HEK293T (cell line): ENCODE measurements at regions not wholly inside any gene's neighbourhood (a gene's known extent, or its start where the extent isn't known, plus 50 kb on each side); places are given as distances from the start of the nearest gene placed in this dataset.

ENCODE experiments used
- ARNT ChIP-seq: fragments of 450-650 bp; IDR thresholded peaks from 2 replicates; pipeline ENCODE4 v1.6.1; 2017; ENCODE audit warnings: mild to moderate bottlenecking
- FOXM1 ChIP-seq: fragments of 450-650 bp; IDR thresholded peaks from 2 replicates; pipeline ENCODE4 v1.6.1; 2017; ENCODE audit warnings: mild to moderate bottlenecking, borderline replicate concordance
- SP1 ChIP-seq: fragments of 450-650 bp; IDR thresholded peaks from 2 replicates; pipeline ENCODE4 v1.6.1; 2017
- SUZ12 ChIP-seq: fragments of 450-650 bp; IDR thresholded peaks from 2 replicates; pipeline ENCODE4 v1.6.1; 2016; ENCODE audit warnings: mild to moderate bottlenecking

DNA sequence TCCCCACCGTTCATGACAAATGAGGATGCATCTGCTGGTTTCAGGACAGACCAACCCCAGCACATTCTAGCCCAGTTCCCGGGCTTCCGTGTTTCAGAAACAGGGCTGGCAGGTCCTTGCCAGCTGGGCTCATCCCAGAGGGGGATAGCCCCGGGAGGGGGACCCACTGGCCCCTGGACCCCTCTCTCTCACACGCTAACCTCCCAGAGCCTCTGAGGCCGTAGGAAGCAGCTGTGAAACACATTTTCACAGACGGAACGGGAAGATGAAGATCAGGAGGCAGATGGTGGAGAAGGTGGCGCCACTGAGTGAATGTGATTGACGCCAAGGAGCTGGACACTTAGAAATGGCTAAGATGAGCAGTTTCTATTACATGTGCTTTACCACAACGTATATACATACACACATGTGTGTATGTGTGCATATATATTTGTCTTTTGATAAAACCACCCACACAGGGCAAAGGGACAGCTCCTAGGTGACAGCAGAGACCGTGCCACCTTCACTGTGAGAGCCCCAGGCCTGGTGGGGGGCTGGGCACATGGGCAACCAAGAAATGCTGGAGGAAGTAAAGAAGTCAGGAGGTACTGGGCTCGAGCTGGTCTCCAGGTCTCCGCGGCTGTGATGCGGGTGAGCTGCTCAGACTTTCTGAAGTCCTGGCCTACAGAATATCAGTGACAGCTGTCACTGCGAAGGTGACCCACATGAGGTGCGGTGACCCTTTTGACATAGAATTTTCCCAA, 168.6 kb upstream of the IQSEC1 start:
- no peak for TF ChIP-seq ARNT
- no peak for TF ChIP-seq SP1
- TF ChIP-seq FOXM1 = no peak
- TF ChIP-seq SUZ12 = no peak
